Liver (tissue), 8 donors: ENCODE measurements at regions not wholly inside any gene's neighbourhood (a gene's known extent, or its start where the extent isn't known, plus 50 kb on each side); places are given as distances from the start of the nearest gene placed in this dataset.

ENCODE experiments used
- DNase-seq: peaks from one replicate; pipeline ENCODE4 v3.0.0-alpha.2; 2017; ENCODE audit warnings: low spot score
- H3K27ac ChIP-seq, 2 donors: one replicate each; pipeline ENCODE4 v1.7.0; 2013; ENCODE audit warnings: inconsistent platforms in 2 of 2, low read length in 2 of 2, control low read depth in 1 of 2, low read depth in 1 of 2, mild to moderate bottlenecking in 1 of 2
- H3K27me3 ChIP-seq, 4 donors: one replicate each; pipeline versions ENCODE4 v1.6.1 to v1.7.0; 2013; ENCODE audit warnings: low read length in 3 of 4, inconsistent platforms in 1 of 4, mild to moderate bottlenecking in 1 of 4, moderate library complexity in 1 of 4; ENCODE audit not compliant: control insufficient read depth in 4 of 4, insufficient read depth in 4 of 4
- H3K36me3 ChIP-seq, 4 donors: one replicate each; pipeline versions ENCODE4 v1.6.1 to v1.7.0; 2013; ENCODE audit warnings: low read length in 3 of 4, mild to moderate bottlenecking in 3 of 4, low read depth in 1 of 4, moderate library complexity in 1 of 4; ENCODE audit not compliant: control insufficient read depth in 4 of 4, insufficient read depth in 3 of 4
- H3K4me1 ChIP-seq, 4 donors: one replicate each; pipeline versions ENCODE4 v1.6.1 to v1.7.0; 2013; ENCODE audit warnings: low read length in 3 of 4, mild to moderate bottlenecking in 3 of 4, moderate library complexity in 1 of 4; ENCODE audit not compliant: control insufficient read depth in 4 of 4, insufficient read depth in 4 of 4
- H3K4me3 ChIP-seq, 3 donors: one replicate each; pipeline versions ENCODE4 v1.6.1 to v1.7.0; 2013; ENCODE audit warnings: low read length in 3 of 3, control low read depth in 1 of 3, low read depth in 1 of 3, mild to moderate bottlenecking in 1 of 3
- H3K9ac ChIP-seq, 2 donors: one replicate each; pipeline ENCODE4 v1.7.0; 2013; ENCODE audit warnings: low read length in 2 of 2, mild to moderate bottlenecking in 2 of 2, moderate library complexity in 2 of 2, control low read depth in 1 of 2, low read depth in 1 of 2
- H3K9me3 ChIP-seq, 4 donors: one replicate each; pipeline versions ENCODE4 v1.6.1 to v1.7.0; 2013; ENCODE audit warnings: low read length in 3 of 4; ENCODE audit not compliant: control insufficient read depth in 4 of 4
- FOXA1 ChIP-seq: IDR thresholded peaks from 2 replicates; pipeline ENCODE4 v1.6.1; 2016; ENCODE audit warnings: antibody characterized with exemption
- FOXA2 ChIP-seq: IDR thresholded peaks from 2 replicates; pipeline ENCODE4 v1.6.1; 2016; ENCODE audit warnings: antibody characterized with exemption
- GABPA ChIP-seq, 2 donors: IDR thresholded peaks in 1 of 2; conservative IDR thresholded peaks in 1 of 2; 2 replicates each; pipeline ENCODE4 v1.6.1; 2016; ENCODE audit warnings: antibody characterized with exemption in 2 of 2, mild to moderate bottlenecking in 1 of 2, moderate library complexity in 1 of 2
- HNF4A ChIP-seq, 2 donors: conservative IDR thresholded peaks; 2 replicates each; pipeline ENCODE4 v1.6.1; 2016; ENCODE audit warnings: antibody characterized with exemption in 2 of 2, mild to moderate bottlenecking in 2 of 2
- HNF4G ChIP-seq: IDR thresholded peaks from 2 replicates; pipeline ENCODE4 v1.6.1; 2016; ENCODE audit warnings: antibody characterized with exemption
- JUND ChIP-seq, 2 donors: IDR thresholded peaks; 2 replicates each; pipeline ENCODE4 v1.6.1; 2016; ENCODE audit warnings: antibody characterized with exemption in 2 of 2
- NR2F2 ChIP-seq: IDR thresholded peaks from 2 replicates; pipeline ENCODE4 v1.6.1; 2016; ENCODE audit warnings: antibody characterized with exemption
- RAD21 ChIP-seq, 2 donors: IDR thresholded peaks; 2 replicates each; pipeline ENCODE4 v1.6.1; 2016; ENCODE audit warnings: antibody characterized with exemption in 2 of 2, mild to moderate bottlenecking in 2 of 2
- RXRA ChIP-seq, 2 donors: IDR thresholded peaks; 2 replicates each; pipeline ENCODE4 v1.6.1; 2017 to 2018; ENCODE audit warnings: antibody characterized with exemption in 2 of 2, mild to moderate bottlenecking in 1 of 2
- SP1 ChIP-seq: IDR thresholded peaks from 2 replicates; pipeline ENCODE4 v1.6.1; 2018; ENCODE audit warnings: antibody characterized with exemption, mild to moderate bottlenecking
- TAF1 ChIP-seq: conservative IDR thresholded peaks from 2 replicates; pipeline ENCODE4 v1.6.1; 2016; ENCODE audit warnings: antibody characterized with exemption, mild to moderate bottlenecking
- YY1 ChIP-seq: IDR thresholded peaks from 2 replicates; pipeline ENCODE4 v1.6.1; 2016; ENCODE audit warnings: antibody characterized with exemption, mild to moderate bottlenecking
- WGBS: extraction: QIAGEN DNeasy Blood & Tissue Kit; methylation state at CpG from one replicate; pipeline ENCODE4 v1.1.7; 2013; 5-methylcytosine and 5-hydroxymethylcytosine counted together
- TF ChIP-seq, protein P1 (sequence below): IDR thresholded peaks from 2 replicates; pipeline ENCODE4 v1.6.1; 2016; ENCODE audit warnings: antibody characterized with exemption
- TF ChIP-seq, protein P2 (sequence below): IDR thresholded peaks from 2 replicates; pipeline ENCODE4 v1.6.1; 2016; ENCODE audit warnings: antibody characterized with exemption, mild to moderate bottlenecking
- TF ChIP-seq, protein P3 (sequence below): fragments of 150-350 bp; IDR thresholded peaks from 2 replicates; pipeline ENCODE4 v1.5.1; 2017; ENCODE audit warnings: improper control_type of control experiment, low read depth, low read length; ENCODE audit not compliant: missing input control
- TF ChIP-seq, protein P4 (sequence below): IDR thresholded peaks from 2 replicates; pipeline ENCODE4 v1.6.1; 2016; ENCODE audit warnings: antibody characterized with exemption
- TF ChIP-seq, protein P5 (sequence below): IDR thresholded peaks from 2 replicates; pipeline ENCODE4 v1.6.1; 2016; ENCODE audit warnings: antibody characterized with exemption
- donor health status: healthy.
- donor health status: healthy.
- donor health status: healthy.
- donor health status: healthy.
- donor health status: healthy.

DNA sequence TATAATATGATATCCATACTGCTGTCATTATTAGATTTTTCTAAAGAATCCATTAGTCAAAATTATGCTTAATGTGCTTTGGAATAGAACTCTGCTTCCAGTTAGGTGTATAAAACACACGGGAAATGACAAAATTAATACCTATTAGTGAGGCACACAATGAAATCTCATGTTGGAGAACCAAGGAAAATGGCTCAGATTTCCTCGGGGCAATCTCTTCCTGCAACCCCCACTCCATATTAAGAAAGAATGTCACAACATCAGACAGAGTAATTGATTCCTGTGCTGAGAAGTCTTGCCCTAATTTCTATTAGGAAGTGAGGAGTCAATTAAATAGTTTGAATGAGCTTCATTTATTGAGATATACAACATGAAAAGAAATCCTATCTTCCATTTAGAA is 299.8 kb upstream of the KITLG start:
- WGBS: 82% methylated on average over 2 of the region's 2 CpGs
- no peak for DNase-seq
- H3K27me3 ChIP-seq: no peaks in the 10 kb centered on the region
- H3K4me3 ChIP-seq: no peak overlapping the region
- H3K27ac ChIP-seq: no peak overlapping the region
- H3K9ac ChIP-seq: no peak overlapping the region
- H3K9me3 ChIP-seq: no peaks in the 10 kb centered on the region
- H3K36me3 ChIP-seq: no peaks in the 10 kb centered on the region
- no peak for TF ChIP-seq FOXA2
- TF ChIP-seq, protein P1, sequence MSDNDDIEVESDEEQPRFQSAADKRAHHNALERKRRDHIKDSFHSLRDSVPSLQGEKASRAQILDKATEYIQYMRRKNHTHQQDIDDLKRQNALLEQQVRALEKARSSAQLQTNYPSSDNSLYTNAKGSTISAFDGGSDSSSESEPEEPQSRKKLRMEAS: no peak
- no peak for TF ChIP-seq HNF4G
- no peak for TF ChIP-seq TAF1
- TF ChIP-seq HNF4A (conservative IDR thresholded peaks at IDR 0.05): no peak
- TF ChIP-seq, protein P2, sequence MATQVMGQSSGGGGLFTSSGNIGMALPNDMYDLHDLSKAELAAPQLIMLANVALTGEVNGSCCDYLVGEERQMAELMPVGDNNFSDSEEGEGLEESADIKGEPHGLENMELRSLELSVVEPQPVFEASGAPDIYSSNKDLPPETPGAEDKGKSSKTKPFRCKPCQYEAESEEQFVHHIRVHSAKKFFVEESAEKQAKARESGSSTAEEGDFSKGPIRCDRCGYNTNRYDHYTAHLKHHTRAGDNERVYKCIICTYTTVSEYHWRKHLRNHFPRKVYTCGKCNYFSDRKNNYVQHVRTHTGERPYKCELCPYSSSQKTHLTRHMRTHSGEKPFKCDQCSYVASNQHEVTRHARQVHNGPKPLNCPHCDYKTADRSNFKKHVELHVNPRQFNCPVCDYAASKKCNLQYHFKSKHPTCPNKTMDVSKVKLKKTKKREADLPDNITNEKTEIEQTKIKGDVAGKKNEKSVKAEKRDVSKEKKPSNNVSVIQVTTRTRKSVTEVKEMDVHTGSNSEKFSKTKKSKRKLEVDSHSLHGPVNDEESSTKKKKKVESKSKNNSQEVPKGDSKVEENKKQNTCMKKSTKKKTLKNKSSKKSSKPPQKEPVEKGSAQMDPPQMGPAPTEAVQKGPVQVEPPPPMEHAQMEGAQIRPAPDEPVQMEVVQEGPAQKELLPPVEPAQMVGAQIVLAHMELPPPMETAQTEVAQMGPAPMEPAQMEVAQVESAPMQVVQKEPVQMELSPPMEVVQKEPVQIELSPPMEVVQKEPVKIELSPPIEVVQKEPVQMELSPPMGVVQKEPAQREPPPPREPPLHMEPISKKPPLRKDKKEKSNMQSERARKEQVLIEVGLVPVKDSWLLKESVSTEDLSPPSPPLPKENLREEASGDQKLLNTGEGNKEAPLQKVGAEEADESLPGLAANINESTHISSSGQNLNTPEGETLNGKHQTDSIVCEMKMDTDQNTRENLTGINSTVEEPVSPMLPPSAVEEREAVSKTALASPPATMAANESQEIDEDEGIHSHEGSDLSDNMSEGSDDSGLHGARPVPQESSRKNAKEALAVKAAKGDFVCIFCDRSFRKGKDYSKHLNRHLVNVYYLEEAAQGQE: no peak
- no peak for TF ChIP-seq JUND (IDR thresholded peaks at IDR 0.05)
- TF ChIP-seq, protein P3, sequence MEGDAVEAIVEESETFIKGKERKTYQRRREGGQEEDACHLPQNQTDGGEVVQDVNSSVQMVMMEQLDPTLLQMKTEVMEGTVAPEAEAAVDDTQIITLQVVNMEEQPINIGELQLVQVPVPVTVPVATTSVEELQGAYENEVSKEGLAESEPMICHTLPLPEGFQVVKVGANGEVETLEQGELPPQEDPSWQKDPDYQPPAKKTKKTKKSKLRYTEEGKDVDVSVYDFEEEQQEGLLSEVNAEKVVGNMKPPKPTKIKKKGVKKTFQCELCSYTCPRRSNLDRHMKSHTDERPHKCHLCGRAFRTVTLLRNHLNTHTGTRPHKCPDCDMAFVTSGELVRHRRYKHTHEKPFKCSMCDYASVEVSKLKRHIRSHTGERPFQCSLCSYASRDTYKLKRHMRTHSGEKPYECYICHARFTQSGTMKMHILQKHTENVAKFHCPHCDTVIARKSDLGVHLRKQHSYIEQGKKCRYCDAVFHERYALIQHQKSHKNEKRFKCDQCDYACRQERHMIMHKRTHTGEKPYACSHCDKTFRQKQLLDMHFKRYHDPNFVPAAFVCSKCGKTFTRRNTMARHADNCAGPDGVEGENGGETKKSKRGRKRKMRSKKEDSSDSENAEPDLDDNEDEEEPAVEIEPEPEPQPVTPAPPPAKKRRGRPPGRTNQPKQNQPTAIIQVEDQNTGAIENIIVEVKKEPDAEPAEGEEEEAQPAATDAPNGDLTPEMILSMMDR: no peak
- TF ChIP-seq, protein P4, sequence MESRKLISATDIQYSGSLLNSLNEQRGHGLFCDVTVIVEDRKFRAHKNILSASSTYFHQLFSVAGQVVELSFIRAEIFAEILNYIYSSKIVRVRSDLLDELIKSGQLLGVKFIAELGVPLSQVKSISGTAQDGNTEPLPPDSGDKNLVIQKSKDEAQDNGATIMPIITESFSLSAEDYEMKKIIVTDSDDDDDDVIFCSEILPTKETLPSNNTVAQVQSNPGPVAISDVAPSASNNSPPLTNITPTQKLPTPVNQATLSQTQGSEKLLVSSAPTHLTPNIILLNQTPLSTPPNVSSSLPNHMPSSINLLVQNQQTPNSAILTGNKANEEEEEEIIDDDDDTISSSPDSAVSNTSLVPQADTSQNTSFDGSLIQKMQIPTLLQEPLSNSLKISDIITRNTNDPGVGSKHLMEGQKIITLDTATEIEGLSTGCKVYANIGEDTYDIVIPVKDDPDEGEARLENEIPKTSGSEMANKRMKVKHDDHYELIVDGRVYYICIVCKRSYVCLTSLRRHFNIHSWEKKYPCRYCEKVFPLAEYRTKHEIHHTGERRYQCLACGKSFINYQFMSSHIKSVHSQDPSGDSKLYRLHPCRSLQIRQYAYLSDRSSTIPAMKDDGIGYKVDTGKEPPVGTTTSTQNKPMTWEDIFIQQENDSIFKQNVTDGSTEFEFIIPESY: no peak
- TF ChIP-seq FOXA1: no peak
- TF ChIP-seq, protein P5, sequence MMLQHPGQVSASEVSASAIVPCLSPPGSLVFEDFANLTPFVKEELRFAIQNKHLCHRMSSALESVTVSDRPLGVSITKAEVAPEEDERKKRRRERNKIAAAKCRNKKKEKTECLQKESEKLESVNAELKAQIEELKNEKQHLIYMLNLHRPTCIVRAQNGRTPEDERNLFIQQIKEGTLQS: no peak
- TF ChIP-seq NR2F2: no peak
- no peak for TF ChIP-seq YY1
- TF ChIP-seq RAD21 (IDR thresholded peaks at IDR 0.05): no peak
- no peak for TF ChIP-seq SP1
- TF ChIP-seq RXRA (IDR thresholded peaks at IDR 0.05): no peak
- H3K4me1 ChIP-seq: no peaks in the 10 kb centered on the region

DNA sequence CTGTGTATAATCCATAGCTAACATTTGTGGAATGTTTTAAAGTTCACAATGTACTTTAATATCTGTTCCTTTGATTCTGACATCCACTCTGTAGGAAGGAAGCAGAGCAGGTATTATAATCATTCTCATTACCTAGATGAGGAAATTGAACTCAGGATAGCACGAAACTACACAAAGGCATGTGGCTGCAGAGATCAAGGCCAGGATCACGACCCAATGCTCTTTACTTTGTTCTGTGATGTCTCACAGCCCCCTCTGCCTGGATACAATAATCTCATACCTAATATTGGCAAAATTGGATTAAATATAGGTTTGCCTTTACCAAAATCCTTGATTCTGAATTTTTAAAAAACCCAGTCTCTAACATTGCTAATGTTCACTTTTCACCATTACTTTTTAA is 298.0 kb upstream of the KITLG start:
- no peaks in the 10 kb centered on the region for H3K4me1 ChIP-seq
- H3K27ac ChIP-seq: no peak overlapping the region
- WGBS: 76% methylated on average over 2 of the region's 2 CpGs
- no peaks in the 10 kb centered on the region for H3K36me3 ChIP-seq
- H3K4me3 ChIP-seq: no peak overlapping the region
- H3K9ac ChIP-seq: no peak overlapping the region
- DNase-seq: no peak
- H3K9me3 ChIP-seq: no peaks in the 10 kb centered on the region
- no peaks in the 10 kb centered on the region for H3K27me3 ChIP-seq
- TF ChIP-seq, protein P3: no peak
- TF ChIP-seq JUND (IDR thresholded peaks at IDR 0.05) (no peak), RAD21 (IDR thresholded peaks at IDR 0.05) (no peak), YY1 (no peak), FOXA2 (no peak), HNF4A (conservative IDR thresholded peaks at IDR 0.05) (no peak), SP1 (no peak), RXRA (IDR thresholded peaks at IDR 0.05) (no peak), TAF1 (no peak), GABPA (IDR thresholded peaks at IDR 0.05 in 1 of 2, conservative IDR thresholded peaks at IDR 0.05 in 1 of 2) (no peak), NR2F2 (no peak)
- TF ChIP-seq, protein P5: no peak
- TF ChIP-seq, protein P2: no peak
- TF ChIP-seq, protein P1: no peak
